Fibroblast of the aortic adventitia (primary cell): ENCODE measurements at regions not wholly inside any gene's neighbourhood (a gene's known extent, or its start where the extent isn't known, plus 50 kb on each side); places are given as distances from the start of the nearest gene placed in this dataset.

ENCODE experiments used
- DNase-seq: peaks from one replicate; pipeline ENCODE4 v3.0.0-alpha.2; 2010; ENCODE audit warnings: low read depth
- H3K4me3 ChIP-seq: 2 replicates; pipeline ENCODE4 v1.5.1; 2011; ENCODE audit warnings: low read depth, mild to moderate bottlenecking, control low read depth, low read length, moderate library complexity
- CTCF ChIP-seq: IDR thresholded peaks from 2 replicates; pipeline ENCODE4 v1.5.1; 2011; ENCODE audit warnings: mild to moderate bottlenecking, low read length, control low read depth, inconsistent platforms; ENCODE audit not compliant: insufficient read depth

- no peak overlapping the region for H3K4me3 ChIP-seq
- DNase-seq, result no peak
- no peak for TF ChIP-seq CTCF
These were observed 86.1 kb upstream of the KYNU start for GRCh38 chr2:142791335-142791734.

- no peak for DNase-seq
- TF ChIP-seq CTCF, result no peak
- H3K4me3 ChIP-seq, result no peak overlapping the region
These were observed 90.4 kb upstream of the KYNU start for GRCh38 chr2:142786918-142787702.

DNA sequence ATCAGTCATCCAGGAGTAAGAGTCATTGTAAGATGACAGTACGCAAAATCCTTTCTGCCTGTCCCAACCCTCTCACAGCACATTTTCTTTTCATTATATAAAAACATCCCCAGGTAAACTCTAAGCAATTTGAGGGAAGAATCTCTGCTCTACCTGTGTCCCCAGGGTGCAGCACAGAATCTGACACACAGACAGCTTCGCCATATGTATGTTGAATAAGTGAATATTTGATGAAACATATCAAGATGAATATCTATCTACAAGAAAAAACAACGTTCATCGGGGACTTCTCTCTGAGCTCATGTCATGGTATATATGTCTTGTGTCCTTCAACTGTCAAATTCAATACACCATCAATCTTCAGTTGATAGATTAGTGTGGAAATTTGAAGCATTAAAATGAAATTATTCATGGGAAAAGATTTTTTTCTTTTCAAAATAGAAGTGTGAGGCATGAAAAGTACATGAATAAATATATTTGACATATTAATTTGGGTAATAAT is 94.5 kb upstream of the KYNU start:
- H3K4me3 ChIP-seq, result no peak overlapping the region
- TF ChIP-seq CTCF, result no peak
- no peak for DNase-seq

- H3K4me3 ChIP-seq, result no peak overlapping the region
- TF ChIP-seq CTCF, result no peak
- DNase-seq, result no peak
These were observed 96.3 kb upstream of the KYNU start for GRCh38 chr2:142781146-142781545.

GRCh38 chr2:142778289-142778688 is 99.2 kb upstream of the KYNU start:
- no peak for DNase-seq
- no peak for TF ChIP-seq CTCF
- H3K4me3 ChIP-seq, result no peak overlapping the region

DNA sequence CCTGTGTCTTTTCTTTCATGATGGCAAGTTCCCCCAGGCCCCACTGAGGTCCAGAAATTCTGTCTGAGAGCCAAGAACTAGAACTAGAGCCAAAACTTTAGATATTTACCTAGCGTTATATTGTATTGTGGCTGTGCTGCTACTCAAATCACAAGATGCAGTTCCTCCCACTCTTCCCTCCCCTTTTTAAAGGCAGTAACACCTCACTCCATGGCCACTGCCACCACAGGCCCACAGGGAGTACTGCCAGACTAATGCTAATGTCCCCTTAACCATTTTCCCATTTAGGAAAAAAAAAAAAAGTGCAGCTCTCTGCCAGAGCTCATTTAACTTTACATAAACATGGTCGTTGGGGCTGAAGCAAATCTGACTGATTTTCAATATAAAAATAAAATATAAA is 99.7 kb upstream of the KYNU start:
- no peak for TF ChIP-seq CTCF
- H3K4me3 ChIP-seq, result no peak overlapping the region
- DNase-seq, result no peak

- H3K4me3 ChIP-seq, result no peak overlapping the region
- TF ChIP-seq CTCF, result no peak
- DNase-seq, result no peak
These were observed 107.7 kb upstream of the KYNU start for GRCh38 chr2:142769761-142770160.
